ENCODE measurements at regions not wholly inside any gene's neighbourhood (a gene's known extent, or its start where the extent isn't known, plus 50 kb on each side); places are given as distances from the start of the nearest gene placed in this dataset.

DNA sequence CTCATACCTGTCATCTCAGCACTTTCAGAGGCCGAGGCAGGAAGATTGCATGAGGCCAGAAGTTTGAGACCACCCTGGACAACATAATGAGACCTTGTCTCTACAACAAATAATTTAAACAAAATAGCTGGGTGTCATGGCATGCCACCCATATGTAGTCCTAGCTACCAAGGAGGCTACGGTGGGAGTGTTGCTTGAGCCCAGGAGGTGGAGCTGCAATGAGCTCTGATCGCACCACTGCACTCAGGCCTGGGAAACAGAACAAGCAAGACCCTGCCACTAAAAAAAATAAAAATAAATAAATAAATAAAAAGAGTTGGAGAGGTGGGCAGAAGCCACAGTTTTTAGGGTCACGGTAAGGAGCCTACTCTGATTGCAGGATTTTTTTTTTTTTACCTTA lies 136.0 kb downstream of the TANC2 start:
- no peak for DNase-seq
- Histone ChIP-seq H3K4me3 (ENCODE audit: low read length in 3 of 3) (no peak overlapping the region), H3K27ac (ENCODE audit: low read depth in 2 of 2, low read length in 2 of 2) (no peak overlapping the region), H3K9me3 (ENCODE audit: control insufficient read depth in 2 of 3, insufficient read depth in 1 of 3, low read length in 3 of 3) (no peaks in the 10 kb centered on the region), H3K9ac (ENCODE audit: low read length in 3 of 3) (no peak overlapping the region), H3K27me3 (ENCODE audit: control insufficient read depth, insufficient read depth, low read length) (no peaks in the 10 kb centered on the region), H3K4me1 (ENCODE audit: control insufficient read depth in 2 of 3, insufficient read depth in 2 of 3, low read depth in 1 of 3, low read length in 3 of 3) (no peaks in the 10 kb centered on the region), H3K36me3 (ENCODE audit: control insufficient read depth in 2 of 3, insufficient read depth in 3 of 3, low read length in 3 of 3) (peaks cover 0 to 2% (median 0%) of the 10 kb centered on the region in 3 donors)
- FAIRE-seq: no peak
- TF ChIP-seq, protein P1, sequence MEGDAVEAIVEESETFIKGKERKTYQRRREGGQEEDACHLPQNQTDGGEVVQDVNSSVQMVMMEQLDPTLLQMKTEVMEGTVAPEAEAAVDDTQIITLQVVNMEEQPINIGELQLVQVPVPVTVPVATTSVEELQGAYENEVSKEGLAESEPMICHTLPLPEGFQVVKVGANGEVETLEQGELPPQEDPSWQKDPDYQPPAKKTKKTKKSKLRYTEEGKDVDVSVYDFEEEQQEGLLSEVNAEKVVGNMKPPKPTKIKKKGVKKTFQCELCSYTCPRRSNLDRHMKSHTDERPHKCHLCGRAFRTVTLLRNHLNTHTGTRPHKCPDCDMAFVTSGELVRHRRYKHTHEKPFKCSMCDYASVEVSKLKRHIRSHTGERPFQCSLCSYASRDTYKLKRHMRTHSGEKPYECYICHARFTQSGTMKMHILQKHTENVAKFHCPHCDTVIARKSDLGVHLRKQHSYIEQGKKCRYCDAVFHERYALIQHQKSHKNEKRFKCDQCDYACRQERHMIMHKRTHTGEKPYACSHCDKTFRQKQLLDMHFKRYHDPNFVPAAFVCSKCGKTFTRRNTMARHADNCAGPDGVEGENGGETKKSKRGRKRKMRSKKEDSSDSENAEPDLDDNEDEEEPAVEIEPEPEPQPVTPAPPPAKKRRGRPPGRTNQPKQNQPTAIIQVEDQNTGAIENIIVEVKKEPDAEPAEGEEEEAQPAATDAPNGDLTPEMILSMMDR (IDR thresholded peaks at IDR 0.05; ENCODE audit: borderline replicate concordance, extremely low read depth, insufficient read depth): no peak
- intact Hi-C loops (cut with DNase I): no loop called here

DNA sequence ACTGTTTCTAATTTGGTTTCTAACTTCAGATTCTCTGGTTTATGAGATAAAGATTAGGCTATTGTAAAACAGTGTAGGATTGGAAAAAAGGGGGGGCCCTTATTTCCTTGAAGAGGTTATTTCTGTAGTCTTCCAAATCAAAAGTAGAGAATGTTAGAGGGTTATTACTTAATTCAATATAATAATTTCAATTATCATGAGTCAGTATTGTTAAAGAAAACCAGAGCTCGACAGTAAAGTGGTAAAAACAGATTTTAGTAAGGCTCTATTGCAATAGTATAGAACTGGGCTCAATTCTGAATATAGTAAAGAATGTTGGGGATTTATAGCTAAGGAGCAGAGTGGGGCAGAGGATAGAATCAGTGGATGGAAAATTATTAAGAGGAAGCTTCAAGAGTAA lies 140.0 kb downstream of the TANC2 start:
- Histone ChIP-seq H3K36me3 (ENCODE audit: control insufficient read depth in 2 of 3, insufficient read depth in 3 of 3, low read length in 3 of 3) (no peaks in the 10 kb centered on the region), H3K4me3 (ENCODE audit: low read length in 3 of 3) (no peak overlapping the region), H3K4me1 (ENCODE audit: control insufficient read depth in 2 of 3, insufficient read depth in 2 of 3, low read depth in 1 of 3, low read length in 3 of 3) (no peaks in the 10 kb centered on the region), H3K9me3 (ENCODE audit: control insufficient read depth in 2 of 3, insufficient read depth in 1 of 3, low read length in 3 of 3) (no peaks in the 10 kb centered on the region), H3K27me3 (ENCODE audit: control insufficient read depth, insufficient read depth, low read length) (no peaks in the 10 kb centered on the region), H3K9ac (ENCODE audit: low read length in 3 of 3) (no peak overlapping the region), H3K27ac (ENCODE audit: low read depth in 2 of 2, low read length in 2 of 2) (no peak overlapping the region)
- FAIRE-seq (no peak), DNase-seq (no peak)
- intact Hi-C loops (cut with DNase I): no loop called here
- TF ChIP-seq, protein P1 (IDR thresholded peaks at IDR 0.05; ENCODE audit: borderline replicate concordance, extremely low read depth, insufficient read depth): no peak

- TF ChIP-seq, protein P1 (IDR thresholded peaks at IDR 0.05; ENCODE audit: borderline replicate concordance, extremely low read depth, insufficient read depth): no peak
- no peaks in the 10 kb centered on the region for H3K36me3 ChIP-seq (ENCODE audit: control insufficient read depth in 2 of 3, insufficient read depth in 3 of 3, low read length in 3 of 3)
- no peaks in the 10 kb centered on the region for H3K4me1 ChIP-seq (ENCODE audit: control insufficient read depth in 2 of 3, insufficient read depth in 2 of 3, low read depth in 1 of 3, low read length in 3 of 3)
- no peaks in the 10 kb centered on the region for H3K27me3 ChIP-seq (ENCODE audit: control insufficient read depth, insufficient read depth, low read length)
- intact Hi-C loops (cut with DNase I): no loop called here
- FAIRE-seq (no peak), DNase-seq (peak in 2 of 5 donors; percentile 21)
- H3K4me3 ChIP-seq (ENCODE audit: low read length in 3 of 3): no peak overlapping the region
- no peak overlapping the region for H3K27ac ChIP-seq (ENCODE audit: low read depth in 2 of 2, low read length in 2 of 2)
- H3K9me3 ChIP-seq (ENCODE audit: control insufficient read depth in 2 of 3, insufficient read depth in 1 of 3, low read length in 3 of 3): no peaks in the 10 kb centered on the region
- H3K9ac ChIP-seq (ENCODE audit: low read length in 3 of 3): no peak overlapping the region
Measured at GRCh38 chr17:63109661-63110060, 143.6 kb downstream of the TANC2 start.

DNA sequence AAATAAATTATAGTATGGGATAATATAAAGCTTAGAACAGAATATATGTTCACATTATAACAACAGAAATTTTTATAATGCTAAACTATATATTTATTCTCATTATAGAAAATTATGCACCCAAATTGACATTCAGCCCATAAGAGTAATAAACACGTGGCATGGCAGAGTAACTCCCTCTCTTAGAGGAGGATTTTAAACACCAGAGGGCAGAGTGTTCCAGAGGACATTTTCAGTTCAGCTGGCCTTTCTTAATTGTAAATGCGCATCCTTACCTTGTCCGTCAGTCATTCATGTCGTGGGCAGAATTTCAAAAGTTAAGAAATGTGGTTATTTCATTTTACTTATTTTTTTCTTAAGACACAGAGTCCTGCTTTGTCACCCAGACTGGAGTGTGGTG lies 147.1 kb downstream of the TANC2 start:
- Histone ChIP-seq H3K36me3 (ENCODE audit: control insufficient read depth in 2 of 3, insufficient read depth in 3 of 3, low read length in 3 of 3) (no peaks in the 10 kb centered on the region), H3K4me1 (ENCODE audit: control insufficient read depth in 2 of 3, insufficient read depth in 2 of 3, low read depth in 1 of 3, low read length in 3 of 3) (no peaks in the 10 kb centered on the region), H3K4me3 (ENCODE audit: low read length in 3 of 3) (no peak overlapping the region), H3K9ac (ENCODE audit: low read length in 3 of 3) (no peak overlapping the region), H3K27ac (ENCODE audit: low read depth in 2 of 2, low read length in 2 of 2) (no peak overlapping the region), H3K27me3 (ENCODE audit: control insufficient read depth, insufficient read depth, low read length) (no peaks in the 10 kb centered on the region), H3K9me3 (ENCODE audit: control insufficient read depth in 2 of 3, insufficient read depth in 1 of 3, low read length in 3 of 3) (no peaks in the 10 kb centered on the region)
- FAIRE-seq (no peak), DNase-seq (peak in 1 of 5 donors; percentile 26)
- TF ChIP-seq, protein P1 (IDR thresholded peaks at IDR 0.05; ENCODE audit: borderline replicate concordance, extremely low read depth, insufficient read depth): peak; percentile 15
- intact Hi-C loops (cut with DNase I): no loop called here

All from kidney (tissue), 13 donors.